ENCODE measurements at regions not wholly inside any gene's neighbourhood (a gene's known extent, or its start where the extent isn't known, plus 50 kb on each side); places are given as distances from the start of the nearest gene placed in this dataset.

DNA sequence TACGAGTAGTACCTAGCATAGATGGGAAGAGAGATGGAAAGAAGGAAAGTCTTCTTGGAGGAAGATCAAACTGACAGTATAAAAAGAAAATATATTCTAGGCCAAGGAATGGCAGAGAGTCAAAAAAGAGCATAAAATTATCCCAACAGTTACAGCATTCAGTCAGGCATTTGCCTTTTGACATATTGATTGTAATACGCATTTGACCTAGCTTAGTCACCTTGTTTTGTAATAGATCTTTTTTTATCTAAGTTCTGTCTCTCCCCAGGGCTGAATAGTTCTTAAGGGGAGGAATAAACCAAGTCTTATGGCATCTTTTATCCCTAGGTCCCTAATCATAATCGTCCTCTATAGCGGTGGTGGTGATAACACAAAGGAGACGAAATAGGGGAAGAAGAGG, 657.3 kb upstream of the PIK3C3 start:
- TF ChIP-seq POLR2A (IDR thresholded peaks at IDR 0.05; ENCODE audit: low read depth, low read length), result no peak
- TF ChIP-seq, protein P1, sequence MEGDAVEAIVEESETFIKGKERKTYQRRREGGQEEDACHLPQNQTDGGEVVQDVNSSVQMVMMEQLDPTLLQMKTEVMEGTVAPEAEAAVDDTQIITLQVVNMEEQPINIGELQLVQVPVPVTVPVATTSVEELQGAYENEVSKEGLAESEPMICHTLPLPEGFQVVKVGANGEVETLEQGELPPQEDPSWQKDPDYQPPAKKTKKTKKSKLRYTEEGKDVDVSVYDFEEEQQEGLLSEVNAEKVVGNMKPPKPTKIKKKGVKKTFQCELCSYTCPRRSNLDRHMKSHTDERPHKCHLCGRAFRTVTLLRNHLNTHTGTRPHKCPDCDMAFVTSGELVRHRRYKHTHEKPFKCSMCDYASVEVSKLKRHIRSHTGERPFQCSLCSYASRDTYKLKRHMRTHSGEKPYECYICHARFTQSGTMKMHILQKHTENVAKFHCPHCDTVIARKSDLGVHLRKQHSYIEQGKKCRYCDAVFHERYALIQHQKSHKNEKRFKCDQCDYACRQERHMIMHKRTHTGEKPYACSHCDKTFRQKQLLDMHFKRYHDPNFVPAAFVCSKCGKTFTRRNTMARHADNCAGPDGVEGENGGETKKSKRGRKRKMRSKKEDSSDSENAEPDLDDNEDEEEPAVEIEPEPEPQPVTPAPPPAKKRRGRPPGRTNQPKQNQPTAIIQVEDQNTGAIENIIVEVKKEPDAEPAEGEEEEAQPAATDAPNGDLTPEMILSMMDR (IDR thresholded peaks at IDR 0.05; ENCODE audit: extremely low read depth in 1 of 2, insufficient read depth in 1 of 2, low read depth in 1 of 2, low read length in 2 of 2), result no peak
- no peak for TF ChIP-seq GATA2 (IDR thresholded peaks at IDR 0.05; ENCODE audit: insufficient read depth, insufficient read length, low read depth, low read length)
- no peak for TF ChIP-seq EZH2 (IDR thresholded peaks at IDR 0.05; ENCODE audit: borderline replicate concordance, low read depth, low read length, severe bottlenecking)
- TF ChIP-seq JUN (IDR thresholded peaks at IDR 0.05; ENCODE audit: borderline replicate concordance, insufficient read depth, insufficient read length, low read depth), result no peak
- no peak for TF ChIP-seq POLR2AphosphoS5 (IDR thresholded peaks at IDR 0.05; ENCODE audit: insufficient read depth, low read depth, low read length)
- TF ChIP-seq FOS (IDR thresholded peaks at IDR 0.05; ENCODE audit: borderline replicate concordance, insufficient read depth, low read length), result no peak
- no peak for TF ChIP-seq MYC (IDR thresholded peaks at IDR 0.05; ENCODE audit: low read depth, low read length)
- no peak for TF ChIP-seq MAX (IDR thresholded peaks at IDR 0.05; ENCODE audit: insufficient read depth, insufficient read length)
- no TSS peak for BruUV-seq (replicated peaks)
- Histone ChIP-seq H2AFZ (ENCODE audit: low read depth, low read length) (no peak overlapping the region), H3K9me3 (replicated peaks; ENCODE audit: control insufficient read depth, insufficient read depth, low read length) (no peaks in the 10 kb centered on the region), H3K27ac (ENCODE audit: insufficient read depth, low read depth, low read length) (no peak overlapping the region), H4K20me1 (replicated peaks; ENCODE audit: control insufficient read depth, extremely low read depth, insufficient read depth, low read length) (no peaks in the 10 kb centered on the region), H3K9me1 (replicated peaks; ENCODE audit: control insufficient read depth, extremely low read depth, insufficient read depth, low read length) (no peaks in the 10 kb centered on the region), H3K79me2 (ENCODE audit: control insufficient read depth, insufficient read depth, low read length) (no peaks in the 10 kb centered on the region), H3K4me2 (ENCODE audit: insufficient read depth, low read length) (no peak overlapping the region), H3K4me1 (ENCODE audit: control insufficient read depth, extremely low read depth, insufficient read depth, low read length) (no peaks in the 10 kb centered on the region), H3K4me3 (replicated peaks in 1 of 3; ENCODE audit: insufficient read depth in 1 of 3, low read depth in 1 of 3, low read length in 3 of 3) (no peak overlapping the region), H3K9ac (replicated peaks; ENCODE audit: extremely low read depth, insufficient read depth, low read length) (no peak overlapping the region), H3K36me3 (ENCODE audit: control insufficient read depth in 2 of 2, extremely low read depth in 1 of 2, insufficient read depth in 2 of 2, low read length in 2 of 2) (no peaks in the 10 kb centered on the region), H3K27me3 (ENCODE audit: control insufficient read depth in 2 of 2, insufficient read depth in 2 of 2, low read length in 2 of 2) (no peaks in the 10 kb centered on the region)
- FAIRE-seq, result no peak
- intact Hi-C loops (cut with micrococcal nuclease) (no loop called here), dilution Hi-C loops (cut with MboI; ENCODE audit: extremely low pct_ligation_motif_present, low sequenced_read_pairs) (no loop called here)
- CTCF ChIA-PET, result no interaction called here
- POLR2A ChIA-PET, result no interaction called here
- DNase-seq (ENCODE audit: low read depth, low spot score), result no peak

Data from endothelial cell of umbilical vein (primary cell).